ENCODE measurements at regions not wholly inside any gene's neighbourhood (a gene's known extent, or its start where the extent isn't known, plus 50 kb on each side); places are given as distances from the start of the nearest gene placed in this dataset.

- no peak overlapping the region for H3K4me3 ChIP-seq (replicated peaks in 1 of 4; ENCODE audit: control extremely low read depth in 1 of 4, insufficient read depth in 1 of 4, low read depth in 3 of 4, low read length in 4 of 4)
- H3K79me2 ChIP-seq (ENCODE audit: control insufficient read depth, insufficient read depth, low read length): no peaks in the 10 kb centered on the region
- no peak overlapping the region for H3K9ac ChIP-seq (ENCODE audit: insufficient read depth, low read length)
- no peak for DNase-seq (ENCODE audit: low read depth in 2 of 2)
- no peak overlapping the region for H3K27ac ChIP-seq (ENCODE audit: insufficient read depth, low read length)
- no peaks in the 10 kb centered on the region for H3K4me1 ChIP-seq (ENCODE audit: control insufficient read depth, extremely low read depth, insufficient read depth, low read length)
- H3K36me3 ChIP-seq (ENCODE audit: control insufficient read depth, insufficient read depth, low read length): no peaks in the 10 kb centered on the region
- no peaks in the 10 kb centered on the region for H3K9me3 ChIP-seq (ENCODE audit: control insufficient read depth, insufficient read depth, low read depth, low read length)
- H3K4me2 ChIP-seq (ENCODE audit: extremely low read depth, insufficient read depth, low read length): no peak overlapping the region
- no peaks in the 10 kb centered on the region for H3K27me3 ChIP-seq (ENCODE audit: control insufficient read depth, insufficient read depth, low read length)
- no peak for TF ChIP-seq CTCF (conservative IDR thresholded peaks at IDR 0.05 in 1 of 2, IDR thresholded peaks at IDR 0.05 in 1 of 2; ENCODE audit: low read depth in 1 of 2, low read length in 2 of 2)
- no peak for TF ChIP-seq EZH2 (IDR thresholded peaks at IDR 0.05; ENCODE audit: low read length, missing control alignments)
- no peaks in the 10 kb centered on the region for H4K20me1 ChIP-seq (ENCODE audit: control insufficient read depth, extremely low read depth, insufficient read depth, low read length)
- no peak overlapping the region for H2AFZ ChIP-seq (ENCODE audit: low read length)
These were observed 299.3 kb upstream of the GYPC start for GRCh38 chr2:126356631-126357030.

- Histone ChIP-seq H3K9me3 (ENCODE audit: control insufficient read depth, insufficient read depth, low read depth, low read length) (no peaks in the 10 kb centered on the region), H3K4me2 (ENCODE audit: extremely low read depth, insufficient read depth, low read length) (no peak overlapping the region), H3K36me3 (ENCODE audit: control insufficient read depth, insufficient read depth, low read length) (no peaks in the 10 kb centered on the region), H3K4me1 (ENCODE audit: control insufficient read depth, extremely low read depth, insufficient read depth, low read length) (no peaks in the 10 kb centered on the region), H4K20me1 (ENCODE audit: control insufficient read depth, extremely low read depth, insufficient read depth, low read length) (no peaks in the 10 kb centered on the region), H2AFZ (ENCODE audit: low read length) (no peak overlapping the region), H3K27ac (ENCODE audit: insufficient read depth, low read length) (no peak overlapping the region), H3K9ac (ENCODE audit: insufficient read depth, low read length) (no peak overlapping the region), H3K27me3 (ENCODE audit: control insufficient read depth, insufficient read depth, low read length) (no peaks in the 10 kb centered on the region), H3K4me3 (replicated peaks in 1 of 4; ENCODE audit: control extremely low read depth in 1 of 4, insufficient read depth in 1 of 4, low read depth in 3 of 4, low read length in 4 of 4) (no peak overlapping the region), H3K79me2 (ENCODE audit: control insufficient read depth, insufficient read depth, low read length) (no peaks in the 10 kb centered on the region)
- DNase-seq (ENCODE audit: low read depth in 2 of 2): no peak
- TF ChIP-seq EZH2 (IDR thresholded peaks at IDR 0.05; ENCODE audit: low read length, missing control alignments) (no peak), CTCF (conservative IDR thresholded peaks at IDR 0.05 in 1 of 2, IDR thresholded peaks at IDR 0.05 in 1 of 2; ENCODE audit: low read depth in 1 of 2, low read length in 2 of 2) (no peak)
These were observed 297.8 kb upstream of the GYPC start for GRCh38 chr2:126358122-126358521.

GRCh38 chr2:126359494-126359893, 296.5 kb upstream of the GYPC start:
- H3K36me3 ChIP-seq (ENCODE audit: control insufficient read depth, insufficient read depth, low read length): no peaks in the 10 kb centered on the region
- H3K4me2 ChIP-seq (ENCODE audit: extremely low read depth, insufficient read depth, low read length): no peak overlapping the region
- DNase-seq (ENCODE audit: low read depth in 2 of 2): peak in 1 of 2 donors; percentile 15
- H3K9ac ChIP-seq (ENCODE audit: insufficient read depth, low read length): no peak overlapping the region
- H3K9me3 ChIP-seq (ENCODE audit: control insufficient read depth, insufficient read depth, low read depth, low read length): no peaks in the 10 kb centered on the region
- H3K27me3 ChIP-seq (ENCODE audit: control insufficient read depth, insufficient read depth, low read length): no peaks in the 10 kb centered on the region
- H3K27ac ChIP-seq (ENCODE audit: insufficient read depth, low read length): no peak overlapping the region
- H2AFZ ChIP-seq (ENCODE audit: low read length): no peak overlapping the region
- no peaks in the 10 kb centered on the region for H3K4me1 ChIP-seq (ENCODE audit: control insufficient read depth, extremely low read depth, insufficient read depth, low read length)
- peak in 1 of 2 donors; percentile 36 for TF ChIP-seq CTCF (conservative IDR thresholded peaks at IDR 0.05 in 1 of 2, IDR thresholded peaks at IDR 0.05 in 1 of 2; ENCODE audit: low read depth in 1 of 2, low read length in 2 of 2)
- no peak for TF ChIP-seq EZH2 (IDR thresholded peaks at IDR 0.05; ENCODE audit: low read length, missing control alignments)
- H3K4me3 ChIP-seq (replicated peaks in 1 of 4; ENCODE audit: control extremely low read depth in 1 of 4, insufficient read depth in 1 of 4, low read depth in 3 of 4, low read length in 4 of 4): no peak overlapping the region
- H4K20me1 ChIP-seq (ENCODE audit: control insufficient read depth, extremely low read depth, insufficient read depth, low read length): no peaks in the 10 kb centered on the region
- no peaks in the 10 kb centered on the region for H3K79me2 ChIP-seq (ENCODE audit: control insufficient read depth, insufficient read depth, low read length)

Measured in fibroblast of lung (primary cell).